Neuronal stem cell (in vitro differentiated cells): ENCODE measurements at regions not wholly inside any gene's neighbourhood (a gene's known extent, or its start where the extent isn't known, plus 50 kb on each side); places are given as distances from the start of the nearest gene placed in this dataset.
"Not testable (repeated sequence)": the region's sequence is repeated elsewhere in the genome, so short reads cannot be mapped to it uniquely, and the experiment has no call there.

Experiments
- DNase-seq: peaks from one replicate; pipeline ENCODE4 v3.0.0-alpha.2; 2013; ENCODE audit warnings: low spot score
- H2AFZ ChIP-seq: one replicate; pipeline ENCODE4 v1.6.1; 2013; ENCODE audit warnings: mild to moderate bottlenecking, low read length, inconsistent platforms
- H2AK5ac ChIP-seq: 2 replicates; pipeline ENCODE4 v1.6.1; 2013; ENCODE audit warnings: low read depth, mild to moderate bottlenecking, inconsistent platforms, low read length, moderate library complexity, mixed read lengths
- H2BK120ac ChIP-seq: 2 replicates; pipeline ENCODE4 v1.6.1; 2013; ENCODE audit warnings: low read depth, mild to moderate bottlenecking, inconsistent platforms, low read length, moderate library complexity, mixed read lengths
- H2BK12ac ChIP-seq: one replicate; pipeline ENCODE4 v1.6.1; 2013; ENCODE audit warnings: low read length, inconsistent platforms
- H2BK15ac ChIP-seq: 2 replicates; pipeline ENCODE4 v1.6.1; 2013; ENCODE audit warnings: mild to moderate bottlenecking, low read length, inconsistent platforms, mixed read lengths
- H2BK5ac ChIP-seq: one replicate; pipeline ENCODE4 v1.6.1; 2013; ENCODE audit warnings: inconsistent platforms, mild to moderate bottlenecking, low read length, moderate library complexity
- H3K14ac ChIP-seq: one replicate; pipeline ENCODE4 v1.6.1; 2013; ENCODE audit warnings: low read length, inconsistent platforms
- H3K18ac ChIP-seq: 2 replicates; pipeline ENCODE4 v1.6.1; 2013; ENCODE audit warnings: low read length, inconsistent platforms
- H3K23ac ChIP-seq: 2 replicates; pipeline ENCODE4 v1.6.1; 2013; ENCODE audit warnings: low read depth, mild to moderate bottlenecking, mixed read lengths, low read length, inconsistent platforms; ENCODE audit not compliant: poor library complexity
- H3K27ac ChIP-seq: replicated peaks from 3 replicates; pipeline ENCODE4 v1.5.1; 2013; ENCODE audit warnings: low read length, inconsistent platforms
- H3K27me3 ChIP-seq, 3 experiments: 2 replicates each; pipeline ENCODE4 v1.6.1; 2013; ENCODE audit warnings: low read length in 3 of 3, mild to moderate bottlenecking in 2 of 3, inconsistent platforms in 1 of 3, low read depth in 1 of 3, mixed read lengths in 1 of 3, moderate library complexity in 1 of 3; ENCODE audit not compliant: control insufficient read depth in 3 of 3, insufficient read depth in 3 of 3
- H3K36me3 ChIP-seq, 2 donors: replicated peaks in 1 of 2; 2 replicates each; pipeline ENCODE4 v1.6.1; 2013; ENCODE audit warnings: low read length in 2 of 2; ENCODE audit not compliant: control insufficient read depth in 2 of 2, insufficient read depth in 2 of 2
- H3K4ac ChIP-seq: 2 replicates; pipeline ENCODE4 v1.6.1; 2013; ENCODE audit warnings: inconsistent platforms, mild to moderate bottlenecking, low read length, moderate library complexity
- H3K4me1 ChIP-seq, 2 donors: 1 replicate in 1 of 2; 2 replicates in 1 of 2; pipeline ENCODE4 v1.6.1; 2013; ENCODE audit warnings: low read length in 2 of 2, low read depth in 1 of 2; ENCODE audit not compliant: control insufficient read depth in 2 of 2, insufficient read depth in 1 of 2
- H3K4me2 ChIP-seq: one replicate; pipeline ENCODE4 v1.6.1; 2013; ENCODE audit warnings: mild to moderate bottlenecking, low read length, inconsistent platforms; ENCODE audit not compliant: insufficient read depth, poor library complexity, severe bottlenecking
- H3K4me3 ChIP-seq, 2 donors: 2 replicates each; pipeline ENCODE4 v1.5.1; 2013; ENCODE audit warnings: low read length in 2 of 2, mild to moderate bottlenecking in 2 of 2, inconsistent platforms in 1 of 2, moderate library complexity in 1 of 2
- H3K79me1 ChIP-seq: one replicate; pipeline ENCODE4 v1.6.1; 2013; ENCODE audit warnings: low read depth, mild to moderate bottlenecking, inconsistent platforms, low read length, moderate library complexity
- H3K9ac ChIP-seq: one replicate; pipeline ENCODE4 v1.6.1; 2013; ENCODE audit warnings: mild to moderate bottlenecking, low read depth, low read length, inconsistent platforms; ENCODE audit not compliant: poor library complexity
- H3K9me3 ChIP-seq, 2 donors: replicated peaks in 1 of 2; 2 replicates each; pipeline versions ENCODE3 to v1.6.1; 2013; ENCODE audit warnings: low read length in 2 of 2, mild to moderate bottlenecking in 2 of 2, inconsistent platforms in 1 of 2, low read depth in 1 of 2, mixed read lengths in 1 of 2, moderate library complexity in 1 of 2; ENCODE audit not compliant: control insufficient read depth in 2 of 2, insufficient read depth in 1 of 2
- H4K8ac ChIP-seq: one replicate; pipeline ENCODE4 v1.6.1; 2013; ENCODE audit warnings: low read depth, mild to moderate bottlenecking, inconsistent platforms, low read length, moderate library complexity
- H4K91ac ChIP-seq: one replicate; pipeline ENCODE4 v1.6.1; 2013; ENCODE audit warnings: low read length, low read depth, mild to moderate bottlenecking, inconsistent platforms; ENCODE audit not compliant: poor library complexity
- WGBS, 2 donors: extraction: QIAGEN DNeasy Blood & Tissue Kit; methylation state at CpG; one replicate each; pipeline ENCODE4 v1.1.7; 2013; ENCODE audit warnings: missing lambda C conversion rate in 2 of 2, mixed read lengths in 1 of 2; ENCODE audit not compliant: insufficient read length in 2 of 2, insufficient replicate concordance in 1 of 2; ENCODE audit errors: extremely low coverage in 2 of 2; 5-methylcytosine and 5-hydroxymethylcytosine counted together

GRCh38 chr20:48025051-48025515 lies 239.8 kb upstream of the SULF2 start:
- DNase-seq: no peak
- peak overlapping the region; percentile 81 for H2AK5ac ChIP-seq

GRCh38 chr20:48024539-48024938 lies 239.3 kb upstream of the SULF2 start:
- DNase-seq: no peak
- H3K14ac ChIP-seq: no peak overlapping the region
- no peak overlapping the region for H2BK12ac ChIP-seq
- H4K8ac ChIP-seq: no peak overlapping the region
- no peak overlapping the region for H3K4ac ChIP-seq
- H3K27ac ChIP-seq: no peak overlapping the region
- no peak overlapping the region for H2AFZ ChIP-seq
- H3K9ac ChIP-seq: no peak overlapping the region
- H3K4me3 ChIP-seq: no peak overlapping the region
- H4K91ac ChIP-seq: no peak overlapping the region
- H3K9me3 ChIP-seq: peaks cover 0 to 3% of the 10 kb centered on the region in 2 donors
- no peak overlapping the region for H2BK120ac ChIP-seq
- no peak overlapping the region for H2AK5ac ChIP-seq
- H3K79me1 ChIP-seq: no peaks in the 10 kb centered on the region
- H3K36me3 ChIP-seq: no peaks in the 10 kb centered on the region
- H3K23ac ChIP-seq: no peak overlapping the region
- no peak overlapping the region for H3K4me2 ChIP-seq
- peaks cover 9 to 16% of the 10 kb centered on the region in 2 donors for H3K4me1 ChIP-seq
- no peak overlapping the region for H2BK15ac ChIP-seq
- no peaks in the 10 kb centered on the region for H3K27me3 ChIP-seq
- H2BK5ac ChIP-seq: no peak overlapping the region
- WGBS, 2 donors: no CpG with 5 or more reads among the region's 3 CpGs
- H3K18ac ChIP-seq: no peak overlapping the region

More at GRCh38 chr20:48025051-48025515, 239.8 kb upstream of the SULF2 start:
- Histone ChIP-seq H3K36me3 (no peaks in the 10 kb centered on the region), H3K18ac (peak overlapping the region; percentile 85), H4K8ac (no peak overlapping the region), H2BK5ac (no peak overlapping the region), H2BK15ac (no peak overlapping the region), H2BK12ac (peak overlapping the region; percentile 85), H3K9me3 (peaks cover 0 to 3% of the 10 kb centered on the region in 2 donors), H3K4me2 (no peak overlapping the region), H3K4ac (no peak overlapping the region), H3K27ac (no peak overlapping the region), H3K27me3 (no peaks in the 10 kb centered on the region), H2BK120ac (no peak overlapping the region), H3K23ac (no peak overlapping the region), H2AFZ (no peak overlapping the region), H4K91ac (no peak overlapping the region), H3K79me1 (no peaks in the 10 kb centered on the region), H3K4me1 (peaks cover 3 to 16% of the 10 kb centered on the region in 2 donors), H3K9ac (peak overlapping the region; percentile 50), H3K4me3 (no peak overlapping the region), H3K14ac (peak overlapping the region; percentile 84)
- WGBS, 2 donors: no CpG with 5 or more reads among the region's 13 CpGs

- not testable (repeated sequence) for H3K9me3 ChIP-seq, H2BK5ac ChIP-seq, H2BK12ac ChIP-seq, H3K4me2 ChIP-seq, H4K8ac ChIP-seq, H3K36me3 ChIP-seq, H3K27ac ChIP-seq, H3K14ac ChIP-seq, H3K4me3 ChIP-seq, H2BK120ac ChIP-seq, H3K9ac ChIP-seq, H3K79me1 ChIP-seq, H4K91ac ChIP-seq, H3K23ac ChIP-seq, DNase-seq, H3K4ac ChIP-seq, H3K18ac ChIP-seq, H2BK15ac ChIP-seq, H3K27me3 ChIP-seq
- WGBS, 2 donors: no CpG with 5 or more reads among the region's 6 CpGs
- Histone ChIP-seq H2AFZ (peak overlapping the region; percentile 43), H2AK5ac (peak overlapping the region; percentile 31), H3K4me1 (peaks cover 11 to 14% of the 10 kb centered on the region in 2 donors)
Observed at GRCh38 chr20:48020696-48021095, 235.4 kb upstream of the SULF2 start.

GRCh38 chr20:48019940-48020339 lies 234.7 kb upstream of the SULF2 start:
- H3K79me1 ChIP-seq: no peaks in the 10 kb centered on the region
- H3K9ac ChIP-seq: no peak overlapping the region
- H4K8ac ChIP-seq: no peak overlapping the region
- H3K4me3 ChIP-seq: no peak overlapping the region
- no CpG with 5 or more reads among the region's 6 CpGs for WGBS, 2 donors
- no peak overlapping the region for H3K4me2 ChIP-seq
- H2BK120ac ChIP-seq: no peak overlapping the region
- no peak overlapping the region for H3K18ac ChIP-seq
- peaks cover 0 to 3% of the 10 kb centered on the region in 2 donors for H3K9me3 ChIP-seq
- H3K4me1 ChIP-seq: peaks cover 9 to 11% of the 10 kb centered on the region in 2 donors
- DNase-seq: no peak
- H3K36me3 ChIP-seq: no peaks in the 10 kb centered on the region
- no peak overlapping the region for H3K27ac ChIP-seq
- H3K4ac ChIP-seq: no peak overlapping the region
- no peak overlapping the region for H4K91ac ChIP-seq
- no peak overlapping the region for H3K14ac ChIP-seq
- H3K23ac ChIP-seq: no peak overlapping the region
- H2BK5ac ChIP-seq: no peak overlapping the region
- H3K27me3 ChIP-seq: no peaks in the 10 kb centered on the region
- no peak overlapping the region for H2BK15ac ChIP-seq
- H2AK5ac ChIP-seq: peak overlapping the region; percentile 31
- H2AFZ ChIP-seq: peak overlapping the region; percentile 43
- H2BK12ac ChIP-seq: no peak overlapping the region
